Keratinocyte (primary cell): ENCODE measurements at regions not wholly inside any gene's neighbourhood (a gene's known extent, or its start where the extent isn't known, plus 50 kb on each side); places are given as distances from the start of the nearest gene placed in this dataset.

Source experiments
- DNase-seq: peaks from one replicate; pipeline ENCODE4 v3.0.0-alpha.2; 2011; ENCODE audit warnings: low read depth, missing footprints, low spot score
- FAIRE-seq: peaks from 2 replicates; lab custom pipeline; 2011; peaks lifted over from hg19 to GRCh38; lab: Jason Lieb, UNC
- H2AFZ ChIP-seq: 2 replicates; pipeline ENCODE4 v1.6.0; 2012; ENCODE audit warnings: low read length, control low read depth, inconsistent platforms; ENCODE audit not compliant: control insufficient read depth
- H3K27ac ChIP-seq: 2 replicates; pipeline ENCODE4 v1.5.1; 2011; ENCODE audit warnings: low read length; ENCODE audit not compliant: control insufficient read depth, insufficient read depth
- H3K27me3 ChIP-seq: 3 replicates; pipeline ENCODE4 v1.6.0; 2011; ENCODE audit warnings: low read length; ENCODE audit not compliant: control insufficient read depth, insufficient read depth; ENCODE audit errors: extremely low read depth
- H3K36me3 ChIP-seq, 2 experiments: 2 replicates in 1 of 2; 3 replicates in 1 of 2; pipeline ENCODE4 v1.5.1; 2011; ENCODE audit warnings: low read length in 2 of 2, mild to moderate bottlenecking in 1 of 2; ENCODE audit not compliant: control insufficient read depth in 2 of 2, insufficient read depth in 2 of 2; ENCODE audit errors: extremely low read depth in 1 of 2
- H3K4me1 ChIP-seq: 3 replicates; pipeline ENCODE4 v1.5.1; 2011; ENCODE audit warnings: low read length; ENCODE audit not compliant: control insufficient read depth, insufficient read depth; ENCODE audit errors: extremely low read depth
- H3K4me2 ChIP-seq: 3 replicates; pipeline ENCODE4 v1.6.0; 2011; ENCODE audit warnings: low read depth, low read length; ENCODE audit not compliant: control insufficient read depth, insufficient read depth; ENCODE audit errors: extremely low read depth
- H3K4me3 ChIP-seq, 3 experiments: fragments of 200-600 bp in 1 of 3; sonication (generic) in 1 of 3; 2 replicates in 2 of 3; 3 replicates in 1 of 3; pipeline ENCODE4 v1.5.1; 2011 to 2016; ENCODE audit warnings: low read length in 3 of 3, mild to moderate bottlenecking in 3 of 3, control low read depth in 2 of 3, inconsistent platforms in 1 of 3, low read depth in 1 of 3, mixed read lengths in 1 of 3, mixed run types in 1 of 3, moderate library complexity in 1 of 3; ENCODE audit not compliant: control insufficient read depth in 2 of 3, insufficient read depth in 2 of 3; ENCODE audit errors: extremely low read depth in 1 of 3
- H3K79me2 ChIP-seq: 2 replicates; pipeline ENCODE4 v1.6.0; 2012; ENCODE audit warnings: low read length; ENCODE audit not compliant: control insufficient read depth, insufficient read depth
- H3K9ac ChIP-seq: 3 replicates; pipeline ENCODE4 v1.6.0; 2011; ENCODE audit warnings: low read length; ENCODE audit not compliant: control insufficient read depth, insufficient read depth; ENCODE audit errors: extremely low read depth
- H3K9me1 ChIP-seq: 3 replicates; pipeline ENCODE4 v1.6.0; 2011; ENCODE audit warnings: low read length; ENCODE audit not compliant: control insufficient read depth, insufficient read depth; ENCODE audit errors: extremely low read depth
- H3K9me3 ChIP-seq: 2 replicates; pipeline ENCODE4 v1.5.1; 2012; ENCODE audit warnings: low read depth, low read length; ENCODE audit not compliant: control insufficient read depth
- H4K20me1 ChIP-seq: 3 replicates; pipeline ENCODE4 v1.6.0; 2011; ENCODE audit warnings: low read length; ENCODE audit not compliant: control insufficient read depth, insufficient read depth; ENCODE audit errors: extremely low read depth
- CTCF ChIP-seq, 3 experiments: IDR thresholded peaks in 1 of 3; conservative IDR thresholded peaks in 1 of 3; optimal IDR thresholded peaks in 1 of 3; 2 replicates in 2 of 3; 3 replicates in 1 of 3; pipeline versions ENCODE3 to v1.5.1; 2011; ENCODE audit warnings: low read length in 3 of 3, mild to moderate bottlenecking in 3 of 3, moderate library complexity in 2 of 3, control low read depth in 1 of 3, inconsistent platforms in 1 of 3; ENCODE audit not compliant: insufficient read depth in 2 of 3; ENCODE audit errors: extremely low read depth in 1 of 3
- EZH2 ChIP-seq: IDR thresholded peaks from one replicate; pipeline ENCODE4 v1.6.1; 2012; ENCODE audit warnings: inconsistent platforms, mild to moderate bottlenecking, low read length, moderate library complexity
- dilution Hi-C: fragments of 300-500 bp; cut with MboI; formaldehyde crosslinking; loops from one replicate; pipeline ENCODE4 v1.7.0; 2020; ENCODE audit warnings: low sequenced_read_pairs; ENCODE audit not compliant: extremely low pct_ligation_motif_present

- H3K4me1 ChIP-seq, result no peaks in the 10 kb centered on the region
Observed at GRCh38 chr17:68768804-68769203, 167.6 kb upstream of the FAM20A start.

GRCh38 chr17:68766640-68767039 is 165.5 kb upstream of the FAM20A start:
- Histone ChIP-seq H3K4me2 (no peak overlapping the region), H3K36me3 (no peaks in the 10 kb centered on the region), H3K79me2 (no peaks in the 10 kb centered on the region), H3K9me3 (no peaks in the 10 kb centered on the region), H3K27me3 (no peaks in the 10 kb centered on the region), H2AFZ (no peak overlapping the region), H3K4me3 (no peak overlapping the region), H4K20me1 (no peaks in the 10 kb centered on the region), H3K27ac (no peak overlapping the region), H3K4me1 (no peaks in the 10 kb centered on the region), H3K9ac (no peak overlapping the region), H3K9me1 (no peaks in the 10 kb centered on the region)
- no peak for DNase-seq
- dilution Hi-C loops, result no loop called here
- TF ChIP-seq CTCF (optimal IDR thresholded peaks at IDR 0.05 in 1 of 3, IDR thresholded peaks at IDR 0.05 in 1 of 3, conservative IDR thresholded peaks at IDR 0.05 in 1 of 3; ENCODE audit: extremely low read depth in 1 of 3, insufficient read depth in 2 of 3, low read length in 3 of 3), result no peak
- TF ChIP-seq EZH2, result no peak
- no peak for FAIRE-seq

More at GRCh38 chr17:68768804-68769203, 167.6 kb upstream of the FAM20A start:
- TF ChIP-seq EZH2 (no peak), CTCF (optimal IDR thresholded peaks at IDR 0.05 in 1 of 3, IDR thresholded peaks at IDR 0.05 in 1 of 3, conservative IDR thresholded peaks at IDR 0.05 in 1 of 3; ENCODE audit: extremely low read depth in 1 of 3, insufficient read depth in 2 of 3, low read length in 3 of 3) (no peak)
- no peaks in the 10 kb centered on the region for H3K36me3 ChIP-seq
- DNase-seq, result no peak
- no peak overlapping the region for H3K4me2 ChIP-seq
- FAIRE-seq, result no peak
- no peak overlapping the region for H2AFZ ChIP-seq
- no peaks in the 10 kb centered on the region for H3K9me3 ChIP-seq
- H3K4me3 ChIP-seq, result no peak overlapping the region
- dilution Hi-C loops, result no loop called here
- no peak overlapping the region for H3K9ac ChIP-seq
- H3K9me1 ChIP-seq, result no peaks in the 10 kb centered on the region
- no peak overlapping the region for H3K27ac ChIP-seq
- no peaks in the 10 kb centered on the region for H4K20me1 ChIP-seq
- H3K79me2 ChIP-seq, result no peaks in the 10 kb centered on the region
- H3K27me3 ChIP-seq, result no peaks in the 10 kb centered on the region
